ENCODE measurements at regions not wholly inside any gene's neighbourhood (a gene's known extent, or its start where the extent isn't known, plus 50 kb on each side); places are given as distances from the start of the nearest gene placed in this dataset.

GRCh38 chr14:66085224-66085623, 400.9 kb upstream of the CCDC196 start:
- TF ChIP-seq POLR2A (IDR thresholded peaks at IDR 0.05): no peak
- no peak for TF ChIP-seq CTCF (IDR thresholded peaks at IDR 0.05)

Data from Peyer's patch (tissue), 4 donors.